Sigmoid colon (tissue), 6 donors: ENCODE measurements at regions not wholly inside any gene's neighbourhood (a gene's known extent, or its start where the extent isn't known, plus 50 kb on each side); places are given as distances from the start of the nearest gene placed in this dataset.

Source experiments
- DNase-seq: peaks from one replicate; pipeline ENCODE4 v3.0.0-alpha.2; 2019
- H3K27ac ChIP-seq, 4 donors: fragments of 200-600 bp; sonication (generic); one replicate each; pipeline ENCODE4 v1.5.1; 2016 to 2019; ENCODE audit warnings: mild to moderate bottlenecking in 1 of 4
- H3K27me3 ChIP-seq, 3 donors: fragments of 200-600 bp; sonication (generic); one replicate each; pipeline ENCODE4 v1.5.1; 2019; ENCODE audit warnings: mild to moderate bottlenecking in 1 of 3
- H3K36me3 ChIP-seq, 4 donors: fragments of 200-600 bp; sonication (generic); one replicate each; pipeline ENCODE4 v1.5.1; 2016 to 2019
- H3K4me1 ChIP-seq, 4 donors: fragments of 200-600 bp; sonication (generic); one replicate each; pipeline ENCODE4 v1.5.1; 2017 to 2019
- H3K4me3 ChIP-seq, 4 donors: fragments of 200-600 bp; sonication (generic); one replicate each; pipeline ENCODE4 v1.5.1; 2017 to 2019; ENCODE audit warnings: mild to moderate bottlenecking in 2 of 4, moderate library complexity in 1 of 4
- H3K9me3 ChIP-seq, 4 donors: fragments of 200-600 bp in 3 of 4; sonication (generic) in 3 of 4; one replicate each; pipeline versions ENCODE4 v1.5.1 to v1.6.1; 2013 to 2019
- CTCF ChIP-seq, 4 experiments: fragments of 450-650 bp in 3 of 4; fragments of 200-600 bp in 1 of 4; IDR thresholded peaks; one replicate each; pipeline ENCODE4 v1.5.1; 2016 to 2019; ENCODE audit warnings: antibody characterized with exemption in 4 of 4, mild to moderate bottlenecking in 3 of 4, moderate library complexity in 2 of 4
- EP300 ChIP-seq, 4 donors: sonication (generic); formaldehyde crosslinking; IDR thresholded peaks; one replicate each; pipeline ENCODE4 v1.6.1; 2017; ENCODE audit warnings: antibody characterized with exemption in 4 of 4
- POLR2A ChIP-seq, 2 donors: fragments of 450-650 bp; IDR thresholded peaks; one replicate each; pipeline ENCODE4 v1.6.1; 2016; ENCODE audit warnings: antibody characterized with exemption in 2 of 2, mild to moderate bottlenecking in 2 of 2, moderate library complexity in 2 of 2
- POLR2AphosphoS5 ChIP-seq, 4 donors: sonication (generic); formaldehyde crosslinking; IDR thresholded peaks; one replicate each; pipeline ENCODE4 v1.6.1; 2017; ENCODE audit warnings: antibody characterized with exemption in 4 of 4
- WGBS, 2 donors: extraction: QIAGEN DNeasy Blood & Tissue Kit; methylation state at CpG; one replicate each; pipeline ENCODE4 v1.1.7; 2013; 5-methylcytosine and 5-hydroxymethylcytosine counted together
- intact Hi-C: fragments of 100-400 bp; cut with DNase I; formaldehyde crosslinking; loops from one replicate; pipeline ENCODE4 v1.15.1; 2023
- donor health status: healthy with polysubstance abuse.
- donor health status: healthy.

- peak overlapping the region; percentile 19 to 71 (median 66) for H3K27ac ChIP-seq
- H3K4me1 ChIP-seq: peaks cover 0 to 51% (median 28%) of the 10 kb centered on the region in 4 donors
- no peak overlapping the region for H3K4me3 ChIP-seq
- no peak for TF ChIP-seq CTCF (IDR thresholded peaks at IDR 0.05)
- TF ChIP-seq EP300 (IDR thresholded peaks at IDR 0.05): no peak
- no peak for TF ChIP-seq POLR2AphosphoS5 (IDR thresholded peaks at IDR 0.05)
- intact Hi-C loops: loop anchor here (10.0 kb wide), 1 partner anchor 226 kb away; no protein-coding TSS in a partner anchor
- H3K36me3 ChIP-seq: no peaks in the 10 kb centered on the region
- no peaks in the 10 kb centered on the region for H3K9me3 ChIP-seq
- H3K27me3 ChIP-seq: no peaks in the 10 kb centered on the region
- WGBS, 2 donors: 81 to 88% methylated on average over 6 of the region's 6 CpGs
- DNase-seq: no peak
These were observed 154.1 kb upstream of the TUT7 start for GRCh38 chr9:86508208-86508903.

GRCh38 chr9:86507212-86507630 is 153.0 kb upstream of the TUT7 start:
- H3K4me3 ChIP-seq: no peak overlapping the region
- WGBS, 2 donors: 62 to 70% methylated on average over 6 of the region's 6 CpGs
- no peaks in the 10 kb centered on the region for H3K27me3 ChIP-seq
- TF ChIP-seq POLR2AphosphoS5 (IDR thresholded peaks at IDR 0.05) (peak in 3 of 4 donors; percentile 9 to 21 (median 18)), POLR2A (IDR thresholded peaks at IDR 0.05) (no peak)
- peaks cover 0 to 43% (median 23%) of the 10 kb centered on the region in 4 donors for H3K4me1 ChIP-seq
- no peaks in the 10 kb centered on the region for H3K9me3 ChIP-seq
- H3K27ac ChIP-seq: peak overlapping the region; percentile 6 to 71 (median 66)
- intact Hi-C loops: loop anchor here (10.0 kb wide), 1 partner anchor 228 kb away; no protein-coding TSS in a partner anchor
- no peaks in the 10 kb centered on the region for H3K36me3 ChIP-seq
- peak; percentile 79 for DNase-seq

- 91 to 94% methylated on average over 6 of the region's 6 CpGs for WGBS, 2 donors
- TF ChIP-seq CTCF (IDR thresholded peaks at IDR 0.05) (no peak), POLR2A (IDR thresholded peaks at IDR 0.05) (no peak), EP300 (IDR thresholded peaks at IDR 0.05) (no peak)
These were observed 149.7 kb upstream of the TUT7 start for GRCh38 chr9:86503942-86504341.

GRCh38 chr9:86503314-86503713 is 149.1 kb upstream of the TUT7 start:
- TF ChIP-seq EP300 (IDR thresholded peaks at IDR 0.05) (no peak), CTCF (IDR thresholded peaks at IDR 0.05) (no peak), POLR2A (IDR thresholded peaks at IDR 0.05) (no peak), POLR2AphosphoS5 (IDR thresholded peaks at IDR 0.05) (no peak)
- no peak for DNase-seq
- peaks cover 0 to 39% (median 30%) of the 10 kb centered on the region in 4 donors for H3K4me1 ChIP-seq
- no peaks in the 10 kb centered on the region for H3K27me3 ChIP-seq
- no peak overlapping the region for H3K4me3 ChIP-seq
- no peaks in the 10 kb centered on the region for H3K9me3 ChIP-seq
- peak overlapping the region in 1 of 4 donors; percentile 2 for H3K27ac ChIP-seq
- 33 to 52% methylated on average over 1 of the region's 1 CpG for WGBS, 2 donors
- intact Hi-C loops: loop anchor here (10.0 kb wide), 1 partner anchor 231 kb away; no protein-coding TSS in a partner anchor
- no peaks in the 10 kb centered on the region for H3K36me3 ChIP-seq

More at GRCh38 chr9:86503942-86504341, 149.7 kb upstream of the TUT7 start:
- peaks cover 0 to 44% (median 32%) of the 10 kb centered on the region in 4 donors for H3K4me1 ChIP-seq
- no peaks in the 10 kb centered on the region for H3K9me3 ChIP-seq
- no peaks in the 10 kb centered on the region for H3K36me3 ChIP-seq
- intact Hi-C loops: loop anchor here (10.0 kb wide), 1 partner anchor 231 kb away; no protein-coding TSS in a partner anchor
- no peak overlapping the region for H3K27ac ChIP-seq
- H3K27me3 ChIP-seq: no peaks in the 10 kb centered on the region
- DNase-seq: no peak
- no peak overlapping the region for H3K4me3 ChIP-seq

GRCh38 chr9:86500667-86501435 is 146.6 kb upstream of the TUT7 start:
- Histone ChIP-seq H3K36me3 (no peaks in the 10 kb centered on the region), H3K4me1 (peaks cover 0 to 25% (median 17%) of the 10 kb centered on the region in 4 donors), H3K27ac (peak overlapping the region; percentile 25 to 66 (median 52)), H3K4me3 (no peak overlapping the region), H3K9me3 (no peaks in the 10 kb centered on the region), H3K27me3 (no peaks in the 10 kb centered on the region)
- intact Hi-C loops: loop anchor here (10.0 kb wide), 1 partner anchor 234 kb away; no protein-coding TSS in a partner anchor
- DNase-seq: no peak
- 67 to 71% methylated on average over 9 of the region's 9 CpGs for WGBS, 2 donors
- TF ChIP-seq EP300 (IDR thresholded peaks at IDR 0.05) (no peak), CTCF (IDR thresholded peaks at IDR 0.05) (no peak), POLR2AphosphoS5 (IDR thresholded peaks at IDR 0.05) (no peak), POLR2A (IDR thresholded peaks at IDR 0.05) (no peak)
